NCI-H1417 (cell line): ENCODE measurements at regions not wholly inside any gene's neighbourhood (a gene's known extent, or its start where the extent isn't known, plus 50 kb on each side); places are given as distances from the start of the nearest gene placed in this dataset.

Source experiments
- DNase-seq, 3 experiments: peaks; one replicate each; lab custom pipeline; 2025; lab: John Stamatoyannopoulos, UW

DNA sequence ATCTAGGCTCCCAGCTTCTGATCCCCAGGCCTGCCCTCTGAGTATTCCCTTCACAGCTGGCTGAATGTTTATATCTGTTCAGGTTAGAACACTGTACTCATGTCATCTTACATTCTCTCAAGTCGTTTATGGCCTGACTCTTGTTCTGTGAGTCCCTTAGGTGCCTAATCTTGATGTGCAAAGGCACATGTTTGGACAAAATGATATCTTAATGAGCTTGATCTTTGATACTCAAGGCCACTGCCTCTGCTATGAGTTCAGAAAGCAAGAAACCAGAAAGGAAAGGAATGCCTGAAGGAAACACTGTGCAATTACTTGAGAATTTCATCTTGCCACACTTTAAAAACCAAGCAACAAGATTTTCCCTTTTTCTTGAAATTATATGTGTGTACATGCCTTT, 391.8 kb upstream of the ZNF608 start:
- no peak for DNase-seq

DNA sequence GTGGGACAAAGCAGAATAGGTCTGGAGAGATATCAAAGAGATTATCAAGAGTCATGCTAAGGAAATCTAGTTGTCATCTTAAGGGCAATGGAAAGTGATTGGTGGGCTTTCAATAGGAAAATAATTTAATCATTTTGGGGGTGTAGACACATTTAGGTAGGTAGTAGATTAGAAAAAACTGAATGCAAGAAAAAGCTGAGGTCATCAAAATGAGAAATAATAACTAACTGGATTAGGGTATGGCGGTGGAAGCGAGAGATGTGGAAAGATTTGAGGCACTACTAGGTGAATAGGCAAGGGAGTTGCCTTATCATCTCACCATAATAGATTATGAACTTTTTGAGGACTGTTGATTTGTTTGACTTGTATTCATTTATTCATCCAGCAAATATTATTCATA, 393.2 kb upstream of the ZNF608 start:
- no peak for DNase-seq

DNA sequence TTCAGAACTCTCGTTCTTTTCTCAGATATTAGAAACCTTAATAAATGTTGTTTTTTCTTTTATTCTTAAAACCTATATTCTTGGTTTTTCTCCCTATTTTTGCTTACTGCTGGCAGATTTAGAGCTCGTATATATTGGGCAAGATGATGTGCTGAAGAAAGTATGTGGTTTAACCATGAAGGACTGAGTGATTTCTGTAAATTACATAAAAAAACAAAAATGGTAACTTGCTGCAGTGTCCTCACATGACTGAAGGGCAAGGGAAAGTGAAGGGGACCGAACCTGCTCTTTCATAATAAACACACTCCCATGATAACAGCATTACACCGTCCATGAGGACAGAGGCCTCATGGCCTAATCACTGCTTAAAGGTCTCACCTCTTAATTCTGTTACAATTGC, 393.8 kb upstream of the ZNF608 start:
- DNase-seq, result no peak

DNA sequence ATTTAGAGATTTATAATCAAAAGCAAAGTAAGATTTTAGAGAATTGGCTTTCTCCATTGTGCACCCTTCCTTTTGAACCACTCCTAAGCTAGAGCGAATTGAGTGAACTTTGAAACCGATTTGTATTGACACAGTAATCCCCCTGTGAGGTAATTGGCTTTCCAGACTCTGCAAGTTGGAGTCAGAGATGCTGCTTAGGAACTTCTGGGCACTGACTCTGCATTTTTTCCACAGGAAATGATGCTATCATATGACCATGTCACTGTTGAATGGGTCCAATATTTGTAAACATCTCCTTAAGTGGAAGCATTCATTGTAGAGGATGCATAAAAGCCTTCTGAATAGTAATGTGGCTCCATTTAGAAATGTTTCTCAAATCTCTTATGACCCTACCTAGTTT, 394.4 kb upstream of the ZNF608 start:
- DNase-seq, result peak in 1 of 3 experiments; percentile 5

DNA sequence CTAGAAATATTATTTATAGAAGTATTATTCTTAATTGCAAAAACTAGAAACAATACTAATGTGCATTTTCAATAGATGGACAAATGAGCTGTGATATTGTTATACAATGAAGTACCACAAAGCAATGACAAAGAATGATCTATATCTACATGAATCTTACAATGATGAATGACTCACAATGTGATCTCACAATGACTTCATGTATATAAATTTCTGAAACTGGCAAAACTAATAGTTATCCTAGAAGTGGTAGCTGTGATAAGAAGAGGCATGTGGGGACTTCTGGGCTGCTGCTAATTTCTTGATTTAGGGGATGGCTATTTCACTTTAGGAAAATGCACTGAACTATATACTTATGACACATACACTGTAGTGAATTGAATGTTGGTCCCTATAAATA, 396.0 kb upstream of the ZNF608 start:
- no peak for DNase-seq

DNA sequence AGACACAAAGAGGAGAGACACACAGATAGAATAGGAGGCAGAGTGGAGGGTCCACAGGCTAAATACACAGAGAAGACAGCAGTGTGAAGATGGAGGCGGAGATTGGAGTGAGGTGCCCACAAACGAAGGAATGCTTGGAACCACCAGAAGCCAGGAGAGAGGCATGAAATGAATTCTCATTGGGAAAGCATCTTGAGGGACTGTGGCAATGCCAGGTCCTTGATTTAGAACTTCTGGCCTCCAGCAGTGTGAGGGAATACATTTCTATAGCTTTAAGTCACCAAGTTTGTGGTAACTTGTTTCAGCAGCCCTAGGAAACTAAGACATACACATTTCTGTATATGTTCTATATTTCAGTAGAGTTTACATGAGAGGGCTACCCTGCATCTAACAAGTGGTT, 396.6 kb upstream of the ZNF608 start:
- no peak for DNase-seq

DNA sequence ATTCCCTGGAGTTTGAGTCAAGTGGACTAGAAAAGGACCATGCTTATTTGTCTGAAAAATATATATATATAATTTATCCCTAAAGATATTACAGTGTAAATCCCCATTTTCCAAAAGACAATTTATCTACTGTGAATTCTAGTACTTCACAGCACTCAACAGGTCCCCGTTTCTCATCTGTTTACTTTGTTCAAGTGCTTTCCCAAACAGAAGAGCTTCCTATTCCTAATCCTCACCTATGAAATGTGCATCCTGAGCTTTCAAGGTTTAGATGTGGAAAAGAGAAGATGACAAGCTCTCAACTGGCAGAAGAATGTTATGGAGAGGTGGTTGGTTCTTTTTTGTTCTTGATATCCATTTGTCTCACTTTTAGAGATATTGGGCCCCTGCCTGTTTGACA, 401.6 kb upstream of the ZNF608 start:
- DNase-seq, result no peak

DNA sequence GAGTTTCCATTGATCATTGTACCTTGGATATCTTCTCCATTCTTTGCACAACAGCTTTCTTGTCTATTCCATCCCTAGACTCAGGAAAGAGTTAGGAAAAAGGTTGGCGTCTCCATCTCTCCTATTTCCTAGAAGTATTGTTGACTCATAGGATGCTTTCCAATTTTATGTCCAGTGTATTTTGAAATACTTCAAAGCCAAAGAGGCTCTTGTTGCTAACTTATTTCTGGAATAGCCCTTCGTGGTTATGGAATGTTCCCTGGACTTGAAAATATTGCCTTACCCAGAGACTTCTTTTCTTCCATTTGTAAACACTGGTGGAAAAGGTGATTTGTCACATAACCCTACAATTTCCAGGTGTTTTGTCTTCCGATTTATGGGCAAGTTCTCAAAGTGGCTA, 402.3 kb upstream of the ZNF608 start:
- no peak for DNase-seq

DNA sequence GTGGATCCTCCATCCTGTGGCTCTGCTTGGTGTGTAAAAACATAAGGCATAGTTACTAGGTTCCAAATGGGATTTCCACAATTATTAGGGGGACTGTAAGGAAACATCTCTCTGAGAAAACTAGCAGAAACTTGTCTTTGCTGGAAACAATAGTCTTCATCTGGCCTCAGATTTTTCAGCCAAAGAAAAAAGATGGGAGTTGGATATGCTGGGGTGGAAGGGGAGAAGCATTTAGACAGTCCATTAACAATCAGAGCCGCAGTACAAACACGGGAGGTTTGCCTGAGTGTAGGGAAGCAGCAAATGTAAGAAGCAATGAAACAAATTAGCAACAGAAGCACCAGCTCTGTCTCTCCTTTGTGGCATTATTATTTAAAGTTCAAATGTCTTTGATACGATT, 402.7 kb upstream of the ZNF608 start:
- no peak for DNase-seq

DNA sequence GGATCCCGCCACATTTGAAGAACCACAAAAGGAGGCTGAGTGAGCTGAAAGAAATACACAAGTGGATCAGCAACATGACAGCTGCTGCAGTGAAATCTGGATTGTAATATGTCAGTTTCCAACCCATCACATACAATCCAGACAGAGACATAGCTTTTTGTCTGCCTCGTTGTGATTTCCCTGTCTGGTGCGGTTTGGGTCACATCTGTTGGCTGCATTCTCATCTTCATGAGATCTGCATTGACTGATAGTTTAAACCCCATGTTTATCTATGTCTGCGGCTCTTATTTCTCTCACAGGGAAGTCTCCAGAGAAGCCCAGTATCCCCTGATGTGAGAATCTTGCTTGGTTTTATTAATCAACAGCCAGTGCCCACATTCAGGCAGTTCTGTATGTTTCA, 403.1 kb upstream of the ZNF608 start:
- DNase-seq, result no peak

DNA sequence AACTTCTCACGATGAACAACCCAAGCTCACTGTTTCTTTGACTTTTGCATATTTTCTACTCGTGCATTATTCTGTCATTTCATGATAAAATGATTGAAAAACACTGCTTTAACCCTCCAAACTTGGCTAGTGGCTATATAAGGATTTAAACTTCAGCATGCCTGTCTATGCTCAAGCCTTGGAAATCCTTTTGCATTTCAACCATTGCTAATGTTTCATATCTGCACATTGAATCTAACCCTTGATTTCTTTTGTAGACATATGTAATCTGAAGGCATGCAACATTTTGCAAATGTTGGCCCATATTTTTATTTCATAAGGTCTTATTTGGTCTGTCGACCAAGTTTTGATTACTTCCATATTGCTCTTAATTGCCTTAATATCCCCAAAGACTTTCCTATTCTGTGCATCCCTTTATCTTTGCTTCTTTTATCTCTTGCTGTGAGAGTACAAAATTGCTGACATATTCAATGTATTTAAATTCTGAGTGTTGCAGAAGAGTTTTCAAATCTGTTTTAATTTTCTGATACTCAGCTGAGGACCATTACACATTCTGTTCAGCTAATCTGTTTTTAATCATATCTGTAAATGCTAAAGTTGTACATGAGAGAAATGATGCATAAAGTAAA, 403.7 kb upstream of the ZNF608 start:
- no peak for DNase-seq

DNA sequence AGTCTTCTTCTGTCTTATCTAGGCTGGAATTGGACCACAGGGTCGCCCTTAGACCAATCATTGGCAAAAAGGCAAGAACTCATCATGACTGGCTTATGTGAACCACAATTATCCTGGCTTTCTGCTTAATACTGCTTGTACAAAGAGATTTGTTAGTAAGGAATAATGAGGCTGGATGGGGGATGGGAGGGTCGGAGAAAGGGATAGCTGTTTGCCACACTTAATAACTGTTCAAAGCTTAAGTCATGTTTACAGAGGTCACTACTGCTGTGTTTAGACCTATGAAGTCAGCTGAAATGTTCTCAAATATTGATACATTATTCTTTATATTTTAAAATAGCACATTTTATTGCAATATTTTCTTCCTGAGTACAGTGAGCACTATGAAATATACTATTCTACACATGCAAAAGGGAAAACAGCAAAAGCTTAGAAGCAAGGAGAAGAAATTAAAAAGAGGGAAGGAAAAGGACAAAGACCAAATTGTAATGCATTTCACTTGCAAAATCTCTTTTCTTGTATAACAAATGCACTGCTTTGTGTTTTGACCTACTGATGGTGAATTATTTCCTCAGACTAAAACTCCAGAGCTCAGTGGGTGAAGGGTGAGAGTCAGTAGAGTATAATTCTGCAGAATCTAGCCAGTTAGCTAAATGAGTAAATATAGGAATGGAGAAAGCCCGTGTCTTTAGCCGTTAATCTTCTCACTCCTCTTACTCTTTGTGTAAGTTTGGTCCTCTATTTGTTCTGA, 404.9 kb upstream of the ZNF608 start:
- DNase-seq, result no peak

DNA sequence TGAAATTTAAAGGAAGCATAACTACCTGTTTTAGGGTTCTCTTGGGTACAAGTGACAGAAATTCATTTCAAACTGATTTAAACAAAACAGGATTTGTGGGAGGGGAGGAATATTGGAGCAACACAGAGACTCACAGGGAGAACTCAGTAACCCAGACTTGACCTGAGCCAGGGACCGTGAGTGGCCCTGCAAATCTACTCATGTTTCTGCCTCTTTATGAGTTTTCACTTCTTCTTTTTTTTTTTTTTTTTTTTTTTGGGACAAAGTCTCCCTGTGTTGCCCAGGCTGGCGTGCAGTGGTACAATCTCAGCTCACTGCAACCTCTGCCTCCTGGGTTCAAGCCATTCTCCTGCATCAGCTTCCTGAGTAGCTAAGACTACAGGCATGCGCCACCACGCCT, 405.6 kb upstream of the ZNF608 start:
- no peak for DNase-seq

DNA sequence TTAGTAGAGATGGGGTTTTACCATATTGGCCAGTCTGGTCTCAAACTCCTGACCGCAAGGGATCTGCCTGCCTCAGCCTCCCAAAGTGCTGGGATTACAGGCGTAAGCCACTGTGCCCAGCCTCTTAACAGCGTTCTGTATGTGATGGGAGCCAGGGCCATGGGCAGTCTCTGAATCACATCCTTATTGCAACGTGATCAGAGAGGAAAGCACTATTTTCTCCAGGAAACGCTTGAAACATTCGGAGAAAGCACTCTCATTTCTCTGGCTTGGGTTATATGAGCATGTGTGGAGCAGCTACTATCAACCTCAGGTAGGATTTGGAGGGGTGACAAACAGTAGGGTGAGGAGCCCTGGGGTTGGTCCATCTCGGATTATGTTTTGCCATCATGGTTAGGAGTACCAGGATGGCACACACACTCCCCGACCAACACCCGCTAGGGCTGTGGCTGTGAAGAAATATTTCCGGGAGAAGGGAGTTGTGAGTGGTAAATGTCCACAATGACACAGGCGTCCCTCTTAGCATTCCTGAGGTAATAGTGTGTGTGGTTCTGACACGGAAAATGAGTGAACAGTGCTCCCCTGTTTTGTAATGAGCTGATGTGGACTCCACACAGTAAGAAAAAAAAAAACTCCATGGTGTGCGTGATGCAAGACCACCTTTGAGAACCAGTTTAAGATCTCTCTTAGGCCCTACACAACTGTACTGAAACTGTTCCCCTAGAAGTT, 406.2 kb upstream of the ZNF608 start:
- DNase-seq, result no peak

DNA sequence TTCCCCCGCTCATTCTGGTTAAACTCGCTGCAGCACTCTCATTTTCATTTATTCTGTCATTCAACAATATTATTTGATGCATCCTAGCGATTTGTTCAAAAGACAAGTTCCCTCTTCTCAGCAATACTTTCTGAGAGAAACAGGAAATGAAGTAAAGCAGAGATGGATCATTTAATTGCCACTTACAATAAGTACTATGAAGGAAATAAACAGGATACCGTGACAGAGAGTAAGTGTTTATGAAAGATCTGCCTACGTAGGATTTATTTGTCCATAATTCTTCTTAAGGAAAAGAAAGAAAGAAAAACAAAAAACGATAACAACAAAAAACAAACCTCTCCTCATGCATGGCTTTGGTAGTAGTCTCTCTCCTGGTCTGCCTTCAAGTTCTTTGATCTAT, 406.8 kb upstream of the ZNF608 start:
- DNase-seq, result peak in 1 of 3 experiments; percentile 14

DNA sequence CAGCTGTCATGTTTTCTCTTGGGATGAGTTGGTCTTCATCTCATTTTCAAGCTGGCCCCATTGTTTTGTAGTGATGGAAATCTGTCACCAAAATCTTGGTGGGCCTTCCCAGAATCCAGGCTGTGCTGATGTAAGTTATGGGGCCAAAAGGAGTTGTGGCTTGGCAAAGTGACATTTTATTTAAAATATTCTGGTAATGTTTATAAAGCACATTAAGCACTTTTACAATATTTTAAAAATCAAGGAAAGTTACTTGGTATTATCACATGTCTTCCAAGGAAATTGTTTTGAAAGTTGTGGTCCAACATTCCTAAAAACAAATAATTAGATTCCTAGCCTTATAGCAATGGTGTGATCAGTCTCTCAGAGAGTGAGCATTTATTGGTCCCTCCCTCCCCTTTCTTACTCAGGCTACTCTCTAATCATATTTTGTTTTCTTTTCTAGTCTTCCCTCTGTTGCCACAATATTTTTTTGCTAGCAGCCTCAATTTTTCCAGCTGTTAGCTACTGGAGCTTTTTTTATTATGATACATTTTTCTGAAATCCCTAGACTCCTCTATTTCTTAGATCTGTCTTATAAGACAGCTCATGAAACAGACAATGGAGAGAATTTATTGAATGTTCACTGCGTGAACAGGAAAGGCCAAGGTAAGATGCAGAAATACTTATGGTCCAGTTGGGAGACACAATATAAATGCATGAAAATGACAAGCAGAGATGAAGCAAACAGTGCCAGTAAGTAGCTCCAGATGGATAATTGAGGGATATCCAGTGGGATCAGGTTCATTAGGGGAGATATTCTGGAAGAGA, 408.1 kb upstream of the ZNF608 start:
- DNase-seq, result no peak

DNA sequence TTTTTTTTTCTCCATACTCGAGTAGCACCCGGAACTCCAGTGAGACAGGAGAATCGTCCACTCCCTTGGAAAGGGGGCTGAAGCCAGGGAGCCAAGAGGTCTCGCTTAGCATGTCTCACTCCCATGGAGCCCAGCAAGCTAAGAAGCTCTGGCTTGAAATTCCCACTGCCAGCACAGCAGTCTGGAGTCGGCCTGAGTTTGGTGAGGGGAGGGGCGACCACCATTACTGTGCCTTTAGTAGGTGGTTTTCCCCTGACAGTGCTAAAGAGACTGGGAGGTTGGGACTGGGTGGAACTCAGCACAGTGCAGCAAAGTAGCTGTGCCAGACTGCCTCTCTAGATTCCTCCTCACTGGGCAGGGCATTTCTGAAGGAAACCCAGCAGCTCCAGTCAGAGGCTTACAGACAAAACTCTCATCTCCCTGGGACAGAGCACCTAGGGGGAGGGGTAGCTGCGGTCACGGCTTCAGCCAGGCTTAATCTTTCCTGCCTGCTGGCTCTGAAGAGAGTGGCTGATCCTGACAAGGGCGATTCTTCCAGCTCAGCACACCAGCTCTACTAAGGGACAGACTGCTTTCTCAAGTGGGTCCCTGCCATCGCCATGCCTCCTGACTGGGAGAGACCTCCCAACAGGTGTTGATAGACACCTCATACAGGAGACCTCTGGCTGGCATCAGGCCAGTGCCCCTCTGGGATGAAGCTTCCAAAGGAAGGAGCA, 414.5 kb upstream of the ZNF608 start:
- no peak for DNase-seq

DNA sequence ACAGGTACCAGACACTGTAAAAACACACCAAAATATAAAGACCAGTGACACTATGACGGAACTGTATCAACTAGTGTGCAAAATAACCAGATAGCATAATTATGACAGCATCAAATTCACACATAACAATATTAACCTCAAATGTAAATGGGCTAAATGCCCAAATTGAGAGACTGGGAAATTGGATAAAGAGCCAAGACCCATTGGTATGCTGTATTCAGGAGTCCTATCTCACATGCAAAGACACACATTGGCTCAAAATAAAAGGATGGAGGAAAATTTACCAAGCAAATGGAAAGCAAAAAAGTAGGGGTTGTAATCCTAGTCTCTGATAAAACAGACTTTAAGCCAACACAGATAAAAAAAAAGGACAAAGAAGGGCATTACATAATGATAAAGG, 416.3 kb upstream of the ZNF608 start:
- DNase-seq, result no peak

DNA sequence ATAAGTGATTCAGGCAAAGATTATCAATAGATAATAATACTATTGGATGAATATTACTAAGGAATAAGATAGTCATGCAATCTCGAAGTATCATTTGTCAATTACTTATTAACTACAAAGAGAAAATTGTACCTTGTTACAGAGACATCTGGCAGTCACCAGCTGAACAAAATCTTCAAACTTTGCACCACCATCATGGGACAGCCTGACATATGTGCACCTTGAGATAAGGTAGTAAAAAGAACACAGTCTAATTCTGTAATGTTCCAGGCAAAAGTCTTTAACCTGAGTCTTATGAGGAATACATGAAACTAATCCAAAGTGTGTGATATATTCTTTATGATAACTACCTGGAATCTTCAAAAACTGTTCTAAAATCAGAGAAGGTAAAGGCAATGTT, 423.0 kb upstream of the ZNF608 start:
- no peak for DNase-seq

DNA sequence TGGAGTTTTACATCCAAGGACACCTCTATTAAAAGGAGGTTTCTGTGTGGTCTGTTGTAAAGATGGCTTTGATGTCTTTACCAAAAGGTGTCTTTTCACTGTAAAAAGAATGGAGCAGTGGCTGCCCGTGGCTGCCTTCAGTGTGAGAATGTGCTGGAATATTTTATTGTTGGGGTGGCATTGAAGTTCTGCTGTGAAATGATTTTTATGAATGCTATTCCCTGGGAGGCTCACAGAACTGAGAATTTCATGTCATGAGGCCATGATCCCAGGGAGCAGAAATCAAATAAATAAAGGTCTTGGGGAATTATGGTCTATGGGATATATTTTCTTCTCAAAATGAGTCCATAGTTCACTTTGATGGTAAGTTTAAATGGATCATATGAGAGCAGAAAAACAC, 425.2 kb upstream of the ZNF608 start:
- no peak for DNase-seq

DNA sequence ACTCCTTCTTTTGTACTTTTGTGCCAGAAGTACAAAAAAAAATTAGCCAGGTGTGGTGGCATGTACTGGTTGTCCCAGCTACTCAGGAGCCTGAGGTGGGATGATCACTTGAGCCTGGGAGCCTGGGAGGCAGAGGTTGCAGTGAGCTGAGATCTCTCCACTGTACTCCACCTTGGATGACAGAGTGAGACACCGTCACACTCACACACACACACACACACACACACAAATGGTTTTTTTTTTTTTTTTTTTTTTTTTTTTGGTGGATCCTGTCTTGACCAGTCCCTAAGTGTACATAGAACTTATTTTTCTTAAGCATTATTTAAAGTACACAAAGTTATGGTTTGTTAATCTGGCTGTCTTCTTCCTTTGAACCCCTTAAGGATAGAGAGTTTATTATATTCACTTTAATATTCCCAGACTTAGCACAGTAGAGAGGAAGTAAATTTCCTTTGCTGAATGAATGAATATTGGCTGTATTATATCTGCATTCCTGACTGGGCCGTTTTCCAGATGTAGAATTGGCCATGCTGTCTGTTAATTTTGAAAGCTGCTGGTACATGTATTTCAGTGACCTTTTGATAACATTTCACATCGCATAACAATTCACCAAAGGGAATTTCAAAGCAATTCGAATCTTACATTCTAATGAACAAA, 429.0 kb upstream of the ZNF608 start:
- no peak for DNase-seq
